HG02678 (cell line): ENCODE measurements at regions not wholly inside any gene's neighbourhood (a gene's known extent, or its start where the extent isn't known, plus 50 kb on each side); places are given as distances from the start of the nearest gene placed in this dataset.

Experiments used
- ATAC-seq: cut with Tn5 transposase; IDR thresholded peaks from one replicate; pipeline ENCODE4 v1.9.1; 2021; ENCODE audit warnings: mild to moderate bottlenecking, moderate library complexity; ENCODE audit not compliant: unreplicated experiment

GRCh38 chr2:12106440-12107080, 360.1 kb downstream of the LPIN1 start:
- no peak for ATAC-seq

DNA sequence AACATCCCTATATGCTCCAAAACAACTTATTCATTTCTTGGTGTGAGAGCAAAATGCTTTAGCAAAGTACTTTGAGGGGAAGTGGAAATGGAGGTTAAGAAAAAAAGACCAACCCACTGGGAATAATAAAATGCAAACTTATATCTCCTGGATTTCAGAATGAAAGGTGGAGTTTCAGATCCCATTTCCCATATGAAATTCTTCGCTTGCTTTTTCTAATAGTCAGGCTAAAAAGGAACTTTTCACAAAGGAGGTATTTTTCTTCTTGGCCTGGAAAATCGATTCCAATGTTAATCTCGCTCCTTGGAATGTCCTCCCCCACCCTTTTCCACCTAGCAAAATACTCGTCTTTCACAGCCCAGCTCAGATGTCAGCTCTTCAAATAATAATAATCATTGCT, 360.9 kb downstream of the LPIN1 start:
- ATAC-seq = no peak

- no peak for ATAC-seq
Observed at GRCh38 chr2:12107939-12108338, 361.5 kb downstream of the LPIN1 start.

DNA sequence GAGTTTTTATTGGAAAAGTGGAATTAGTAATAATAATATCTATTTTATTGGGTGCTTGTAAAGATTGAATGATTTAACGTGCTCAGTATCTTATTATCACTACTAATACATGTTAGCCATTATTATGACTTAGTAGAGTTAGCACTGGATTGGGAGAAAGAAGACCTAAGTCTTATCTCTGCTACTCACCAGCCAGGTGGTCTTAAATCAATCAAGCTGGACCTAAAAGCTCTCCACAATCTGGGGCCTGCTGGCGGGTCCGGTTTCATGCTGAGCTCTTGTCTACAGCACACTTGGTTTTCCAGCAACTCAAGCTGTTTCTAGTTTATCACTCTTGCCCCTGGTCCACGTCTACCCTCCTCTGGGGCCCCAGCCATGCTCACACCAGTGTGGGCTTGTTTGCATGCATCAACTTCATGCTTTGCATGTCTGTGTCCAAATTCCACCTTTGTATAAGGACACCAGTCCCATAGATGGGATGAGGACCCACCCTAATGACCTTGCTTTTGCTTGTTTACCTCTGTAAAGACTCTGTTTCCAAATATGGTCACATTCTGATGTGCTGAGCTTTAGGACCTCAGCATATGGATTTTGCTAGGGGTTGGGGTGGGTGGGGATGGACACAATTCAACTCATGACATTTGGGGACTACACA, 363.1 kb downstream of the LPIN1 start:
- no peak for ATAC-seq

GRCh38 chr2:12110074-12110473, 363.6 kb downstream of the LPIN1 start:
- no peak for ATAC-seq

DNA sequence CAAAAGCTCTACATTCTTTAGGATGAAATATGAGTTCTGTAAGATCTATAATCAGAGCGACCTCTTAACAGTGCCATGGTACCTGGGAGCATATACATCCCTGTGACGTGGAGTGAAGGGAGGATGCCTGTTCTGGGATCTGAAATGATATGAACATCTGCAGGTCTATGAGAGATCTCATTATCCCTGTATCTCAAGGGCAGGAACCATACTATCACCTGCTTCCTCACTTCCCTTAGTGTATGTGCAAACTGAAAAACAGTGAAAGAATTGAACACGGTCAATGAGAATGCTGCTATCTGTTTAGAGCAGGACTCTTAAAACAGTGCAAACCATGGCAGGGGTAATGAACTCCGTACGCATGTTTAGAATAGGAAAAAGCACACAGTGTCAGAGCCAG, 364.0 kb downstream of the LPIN1 start:
- no peak for ATAC-seq

GRCh38 chr2:12113412-12113811, 367.0 kb downstream of the LPIN1 start:
- no peak for ATAC-seq

DNA sequence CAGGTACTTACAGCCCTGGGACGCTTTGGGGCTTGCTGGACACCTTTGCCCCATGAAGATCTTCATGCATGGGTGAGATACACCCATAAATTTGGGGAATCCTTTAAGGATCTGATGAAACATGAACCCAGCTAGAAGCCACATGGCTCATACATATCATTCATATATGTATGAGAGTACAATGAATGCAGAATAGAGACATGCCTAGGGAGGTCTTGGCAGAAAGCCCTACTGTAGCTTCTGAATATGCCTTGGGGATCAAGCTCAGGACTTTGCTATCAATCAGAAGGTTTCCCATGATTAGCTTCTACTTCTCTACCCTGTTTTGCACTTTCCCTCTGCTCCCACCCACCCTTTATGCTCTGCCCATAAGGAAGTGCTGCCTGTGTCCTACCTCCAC, 368.4 kb downstream of the LPIN1 start:
- no peak for ATAC-seq

GRCh38 chr2:12116228-12116750, 369.9 kb downstream of the LPIN1 start:
- peak; percentile 71 for ATAC-seq

DNA sequence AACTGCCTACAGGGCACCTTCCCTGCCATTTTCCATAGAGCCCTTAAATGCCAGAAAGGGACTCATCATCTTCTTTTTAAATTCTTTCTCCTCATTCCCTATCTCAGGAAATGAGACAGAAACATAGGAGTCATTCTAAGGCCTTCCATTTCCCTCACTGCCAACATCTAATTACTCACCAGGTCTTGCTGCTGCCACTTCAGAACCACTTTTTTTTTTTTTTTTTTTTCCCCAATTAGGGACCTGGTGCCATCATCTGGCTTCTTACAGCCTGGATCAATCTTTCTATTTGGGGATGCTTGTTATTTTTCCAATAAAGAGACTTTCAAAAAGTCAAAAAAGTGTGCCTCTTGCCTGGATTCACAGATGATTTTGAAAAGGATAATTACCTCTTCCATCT, 373.4 kb downstream of the LPIN1 start:
- ATAC-seq = no peak

DNA sequence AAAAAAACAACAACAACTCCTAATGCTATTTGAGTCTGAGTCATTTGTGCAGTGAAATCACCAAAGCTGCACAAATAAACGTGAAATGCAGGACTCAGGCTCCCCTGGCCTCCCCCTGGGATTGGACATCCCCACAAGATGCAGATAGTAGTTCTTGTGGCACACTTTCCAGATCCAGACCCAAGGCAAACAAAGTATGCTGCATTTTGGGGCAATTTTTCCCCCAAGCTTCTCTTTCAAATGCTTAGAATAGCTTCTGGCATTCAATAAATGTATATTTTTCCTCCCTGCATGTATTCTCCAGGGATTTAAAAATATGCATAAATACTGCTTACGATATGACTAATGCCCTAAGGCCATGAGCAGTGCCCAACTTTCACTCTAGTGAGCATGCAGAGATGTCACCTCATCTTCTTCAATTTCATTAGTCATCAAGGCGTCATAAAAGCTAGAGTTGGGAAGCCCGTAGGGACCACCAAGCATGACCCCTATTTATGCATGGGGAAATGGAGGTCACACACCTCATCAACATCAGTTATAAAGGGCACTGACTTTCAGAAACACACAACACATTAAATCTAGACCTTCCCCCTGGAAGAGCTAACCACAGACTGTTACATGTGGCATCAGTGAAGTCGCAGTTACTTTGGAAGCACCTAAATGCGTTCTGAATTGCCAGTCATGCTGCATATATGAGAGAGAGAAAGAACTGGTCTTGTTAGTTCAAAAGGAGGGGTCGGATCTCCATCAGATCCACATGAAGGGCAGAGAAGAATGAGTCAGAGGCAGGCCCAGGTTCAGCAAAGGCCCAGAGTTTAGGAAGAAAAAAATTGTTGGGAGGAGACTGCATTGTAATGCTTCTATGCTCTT, 374.1 kb downstream of the LPIN1 start:
- no peak for ATAC-seq

DNA sequence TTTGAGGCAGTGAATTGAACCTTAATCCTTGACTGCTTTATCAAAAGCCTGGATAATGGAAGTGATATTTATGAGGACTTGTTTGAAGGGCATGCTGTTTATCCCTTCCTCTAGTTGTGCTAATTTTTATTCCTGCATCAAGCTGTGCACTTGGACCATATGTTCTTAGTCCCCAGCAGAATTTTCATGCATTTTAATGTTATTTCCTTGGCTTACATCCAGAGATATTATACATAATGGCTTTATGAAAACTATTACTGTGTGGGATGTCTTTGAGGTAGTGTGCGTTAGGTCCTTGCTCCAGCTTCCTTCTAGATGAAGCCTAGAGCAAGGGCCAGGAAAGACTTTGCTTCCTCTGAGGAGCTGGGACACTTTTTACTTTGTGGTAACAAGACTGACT, 378.4 kb downstream of the LPIN1 start:
- ATAC-seq = no peak

DNA sequence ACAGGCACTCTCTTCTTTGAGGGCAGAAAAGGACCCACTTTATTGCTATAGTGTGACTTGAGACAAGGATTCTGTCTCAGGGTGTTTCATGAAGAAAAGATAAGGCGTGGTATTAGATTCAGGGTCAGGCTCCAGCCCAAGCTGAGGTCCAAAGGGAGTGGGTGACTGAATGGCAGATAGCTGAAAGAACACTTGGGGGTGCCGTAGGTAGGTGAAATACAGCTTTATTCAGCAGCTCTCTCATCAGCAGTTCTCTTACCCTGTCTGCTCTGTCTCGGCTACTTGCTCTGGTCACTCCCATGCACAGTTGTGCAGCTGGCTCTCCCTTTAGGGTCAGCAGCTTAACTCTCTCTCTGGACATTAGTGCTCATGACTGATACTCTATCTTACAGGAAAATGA, 379.9 kb downstream of the LPIN1 start:
- no peak for ATAC-seq

GRCh38 chr2:12127638-12128037, 381.2 kb downstream of the LPIN1 start:
- ATAC-seq = no peak

DNA sequence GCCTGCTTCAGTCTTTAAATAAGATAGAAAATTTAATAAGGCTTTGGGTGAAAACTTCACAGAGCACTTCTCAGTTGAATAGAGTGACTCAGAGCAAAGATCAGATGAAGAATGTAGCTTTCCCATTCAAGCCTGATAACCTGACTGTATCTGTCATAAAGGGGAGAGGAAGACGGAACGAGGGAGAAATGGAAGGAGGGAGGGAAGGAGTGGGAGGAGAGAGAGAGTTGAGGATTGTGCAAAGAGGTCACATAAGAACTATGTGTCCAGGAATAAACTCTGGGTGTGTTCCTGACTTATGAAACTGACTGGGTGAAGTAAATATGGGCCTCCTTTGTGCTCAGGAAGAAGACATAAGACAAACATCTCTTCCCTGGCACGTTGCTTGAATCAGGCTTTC, 385.5 kb downstream of the LPIN1 start:
- no peak for ATAC-seq

- no peak for ATAC-seq
Observed at GRCh38 chr2:12141618-12142258, 395.3 kb downstream of the LPIN1 start.

GRCh38 chr2:12151716-12152115, 405.3 kb downstream of the LPIN1 start:
- no peak for ATAC-seq

DNA sequence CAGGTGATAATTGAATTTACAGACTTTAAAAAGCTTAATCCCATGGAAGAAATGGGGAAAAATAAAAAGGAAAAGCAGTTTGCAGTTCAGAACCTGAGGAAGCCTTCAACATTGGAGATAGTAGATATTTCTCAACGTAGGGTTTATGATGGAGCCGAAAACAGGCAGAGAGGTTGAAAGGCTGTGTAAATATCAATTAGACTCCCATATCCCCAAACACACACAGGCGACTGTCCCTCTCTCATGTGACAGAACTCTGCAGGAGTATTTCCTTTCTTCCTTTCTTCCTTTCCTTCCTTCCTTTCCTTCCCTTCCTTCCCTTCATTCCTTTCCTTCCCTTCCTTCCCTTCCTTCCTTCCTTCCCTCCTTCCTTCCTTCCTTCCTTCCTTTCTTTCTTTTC, 406.5 kb downstream of the LPIN1 start:
- ATAC-seq = no peak

DNA sequence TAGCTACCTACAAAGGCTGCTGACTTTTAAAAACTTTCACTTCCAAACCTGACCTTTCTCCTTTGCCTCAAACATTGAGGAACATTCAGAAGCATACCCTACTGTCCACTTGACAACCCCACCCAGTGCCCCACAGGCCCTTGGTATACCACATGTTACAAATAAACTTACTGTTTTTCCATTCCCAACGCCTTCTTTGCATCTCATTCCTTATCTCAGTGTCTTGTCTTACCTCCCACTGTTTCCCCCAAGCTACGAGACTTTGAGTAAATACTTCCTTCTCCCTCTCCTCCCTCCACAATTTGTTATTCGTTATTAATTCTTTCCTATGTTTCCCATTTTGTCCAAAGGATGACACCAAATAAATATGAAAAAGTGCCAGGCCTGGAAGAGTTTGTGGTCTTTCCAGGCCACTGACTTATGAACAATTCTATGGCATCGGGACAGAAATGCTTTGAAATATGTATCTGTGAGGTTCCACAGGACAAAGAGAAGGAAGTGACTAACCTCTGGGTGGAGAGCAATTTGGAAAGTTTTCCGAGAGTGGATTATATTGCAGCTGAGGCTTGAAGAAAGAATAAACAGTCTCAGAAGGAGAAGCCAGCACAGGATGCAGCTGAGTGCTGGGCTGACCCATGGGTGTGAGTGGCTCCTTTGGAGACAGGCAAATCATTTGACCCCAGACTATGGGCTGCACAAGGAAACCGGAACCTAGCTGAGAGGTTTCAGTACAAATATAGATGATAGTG, 409.0 kb downstream of the LPIN1 start:
- ATAC-seq = no peak

- no peak for ATAC-seq
Observed at GRCh38 chr2:12156349-12156748, 409.9 kb downstream of the LPIN1 start.

DNA sequence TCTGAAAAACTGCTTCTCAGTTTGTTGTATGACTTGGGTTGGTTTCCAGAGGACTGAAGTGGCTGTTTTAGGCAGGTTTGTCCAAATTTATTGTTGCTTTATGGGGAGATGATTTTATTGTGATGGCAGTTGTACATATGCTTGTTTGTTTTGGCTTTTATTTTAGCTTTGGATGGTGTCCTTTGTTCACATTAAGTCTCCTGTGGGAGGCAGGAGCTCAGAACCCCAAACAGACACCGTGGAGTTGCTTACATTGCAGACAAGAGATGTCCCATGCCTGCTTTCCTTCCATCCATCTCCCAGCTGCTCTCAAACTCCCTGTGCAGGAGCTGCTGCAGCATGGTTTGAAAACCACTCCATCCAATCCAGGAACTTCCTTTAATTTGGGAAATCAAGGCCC, 414.7 kb downstream of the LPIN1 start:
- ATAC-seq = no peak
